Fibroblast of mammary gland (primary cell): ENCODE measurements at regions not wholly inside any gene's neighbourhood (a gene's known extent, or its start where the extent isn't known, plus 50 kb on each side); places are given as distances from the start of the nearest gene placed in this dataset.

Experiments
- DNase-seq: peaks from one replicate; pipeline ENCODE4 v3.0.0-alpha.2; 2010; ENCODE audit warnings: low read depth
- H3K4me3 ChIP-seq: 2 replicates; pipeline ENCODE4 v1.5.1; 2011; ENCODE audit warnings: low read depth, mild to moderate bottlenecking, low read length, moderate library complexity; ENCODE audit not compliant: control insufficient read depth
- TF ChIP-seq, protein P1 (sequence below): conservative IDR thresholded peaks from 2 replicates; pipeline ENCODE4 v1.5.1; 2011; ENCODE audit warnings: low read depth, low read length, inconsistent platforms; ENCODE audit not compliant: control insufficient read depth, insufficient read depth

GRCh38 chr1:190540366-190540765 is 62.7 kb upstream of the BRINP3 start:
- H3K4me3 ChIP-seq = no peak overlapping the region
- TF ChIP-seq, protein P1, sequence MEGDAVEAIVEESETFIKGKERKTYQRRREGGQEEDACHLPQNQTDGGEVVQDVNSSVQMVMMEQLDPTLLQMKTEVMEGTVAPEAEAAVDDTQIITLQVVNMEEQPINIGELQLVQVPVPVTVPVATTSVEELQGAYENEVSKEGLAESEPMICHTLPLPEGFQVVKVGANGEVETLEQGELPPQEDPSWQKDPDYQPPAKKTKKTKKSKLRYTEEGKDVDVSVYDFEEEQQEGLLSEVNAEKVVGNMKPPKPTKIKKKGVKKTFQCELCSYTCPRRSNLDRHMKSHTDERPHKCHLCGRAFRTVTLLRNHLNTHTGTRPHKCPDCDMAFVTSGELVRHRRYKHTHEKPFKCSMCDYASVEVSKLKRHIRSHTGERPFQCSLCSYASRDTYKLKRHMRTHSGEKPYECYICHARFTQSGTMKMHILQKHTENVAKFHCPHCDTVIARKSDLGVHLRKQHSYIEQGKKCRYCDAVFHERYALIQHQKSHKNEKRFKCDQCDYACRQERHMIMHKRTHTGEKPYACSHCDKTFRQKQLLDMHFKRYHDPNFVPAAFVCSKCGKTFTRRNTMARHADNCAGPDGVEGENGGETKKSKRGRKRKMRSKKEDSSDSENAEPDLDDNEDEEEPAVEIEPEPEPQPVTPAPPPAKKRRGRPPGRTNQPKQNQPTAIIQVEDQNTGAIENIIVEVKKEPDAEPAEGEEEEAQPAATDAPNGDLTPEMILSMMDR = no peak
- no peak for DNase-seq

GRCh38 chr1:190551638-190552037 is 74.0 kb upstream of the BRINP3 start:
- no peak for DNase-seq
- H3K4me3 ChIP-seq = no peak overlapping the region
- TF ChIP-seq, protein P1 = no peak

DNA sequence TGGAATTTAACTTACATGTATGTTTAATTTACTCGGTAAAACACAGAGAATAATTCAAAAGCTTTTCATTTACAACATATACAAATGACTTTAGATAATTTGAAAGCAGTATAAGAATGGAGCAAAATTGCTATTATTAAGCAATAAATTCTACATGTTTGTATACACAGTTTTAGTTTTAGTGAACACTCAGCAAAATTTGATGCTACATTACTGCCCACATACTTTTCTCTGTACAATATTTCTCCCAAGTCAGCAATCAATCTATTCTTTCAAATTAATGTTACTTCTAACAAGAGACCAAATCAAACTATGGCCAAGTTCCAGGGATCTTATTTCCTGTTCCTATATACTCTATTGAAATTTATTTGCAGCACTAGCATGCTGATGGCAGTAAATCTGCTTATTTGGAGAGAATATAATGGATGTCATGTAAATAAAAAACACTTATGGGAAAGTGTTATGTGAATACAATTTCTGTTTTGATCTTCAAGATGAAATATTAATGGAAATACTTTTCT is 82.6 kb upstream of the BRINP3 start:
- TF ChIP-seq, protein P1 = no peak
- DNase-seq = no peak
- H3K4me3 ChIP-seq = no peak overlapping the region

DNA sequence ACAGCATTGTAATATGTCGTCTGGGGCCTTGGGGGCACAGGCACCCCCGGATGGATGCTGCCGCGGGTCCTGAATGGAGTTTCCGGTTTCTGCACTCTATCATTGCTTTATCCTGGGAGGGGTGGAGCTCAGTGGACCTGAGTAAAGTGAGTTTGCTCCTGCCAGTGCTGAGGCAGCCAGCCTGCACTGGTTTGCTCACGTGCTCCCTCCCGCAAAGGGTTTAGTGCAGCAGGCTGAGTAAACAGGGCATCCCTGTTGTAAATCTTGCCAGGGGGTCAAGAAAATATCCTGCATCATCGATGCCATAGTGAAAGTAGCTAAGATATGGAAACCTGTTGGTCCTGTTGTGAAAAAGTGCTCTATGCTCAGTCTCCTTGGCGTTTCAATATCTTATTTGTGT is 85.6 kb upstream of the BRINP3 start:
- H3K4me3 ChIP-seq = no peak overlapping the region
- TF ChIP-seq, protein P1 = no peak
- DNase-seq = no peak

GRCh38 chr1:190564117-190564516 is 86.5 kb upstream of the BRINP3 start:
- no peak for DNase-seq
- H3K4me3 ChIP-seq = no peak overlapping the region
- TF ChIP-seq, protein P1 = no peak

DNA sequence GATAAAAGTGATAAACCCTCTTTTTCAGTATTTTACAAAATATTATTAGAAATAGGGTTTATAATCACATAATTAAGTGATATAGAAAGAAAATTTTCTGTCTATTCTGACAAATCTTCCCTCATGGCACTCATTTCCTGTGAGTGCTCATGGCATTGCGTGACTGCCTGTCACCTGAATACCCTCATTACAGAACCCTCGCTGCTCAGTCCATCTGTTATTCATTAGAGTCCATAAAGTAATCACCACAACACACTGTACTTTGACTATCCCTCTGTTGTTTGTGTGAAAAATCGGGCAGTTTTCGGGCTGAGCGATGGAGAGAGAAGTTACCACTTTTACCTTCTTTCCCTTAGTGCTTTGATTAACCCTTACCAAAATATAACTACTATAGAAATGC is 100.4 kb upstream of the BRINP3 start:
- H3K4me3 ChIP-seq = no peak overlapping the region
- TF ChIP-seq, protein P1 = no peak
- no peak for DNase-seq

- TF ChIP-seq, protein P1 = no peak
- no peak for DNase-seq
- H3K4me3 ChIP-seq = no peak overlapping the region
Measured at GRCh38 chr1:190578526-190578925, 100.9 kb upstream of the BRINP3 start.
